ENCODE measurements at regions not wholly inside any gene's neighbourhood (a gene's known extent, or its start where the extent isn't known, plus 50 kb on each side); places are given as distances from the start of the nearest gene placed in this dataset.

GRCh38 chrX:122046226-122046625, 998.8 kb downstream of the GLUD2 start (continued):
- TF ChIP-seq ATF2 (IDR thresholded peaks at IDR 0.05; ENCODE audit: low read length) (no peak), BHLHE40 (IDR thresholded peaks at IDR 0.05; ENCODE audit: borderline replicate concordance in 1 of 2, low read depth in 2 of 2, low read length in 1 of 2) (no peak), CHD4 (IDR thresholded peaks at IDR 0.05) (no peak), ZSCAN29 (IDR thresholded peaks at IDR 0.05) (no peak), KDM1A (IDR thresholded peaks at IDR 0.05; ENCODE audit: borderline replicate concordance) (no peak), IRF4 (IDR thresholded peaks at IDR 0.05; ENCODE audit: low read depth, low read length) (no peak)
- TF ChIP-seq, protein P1, sequence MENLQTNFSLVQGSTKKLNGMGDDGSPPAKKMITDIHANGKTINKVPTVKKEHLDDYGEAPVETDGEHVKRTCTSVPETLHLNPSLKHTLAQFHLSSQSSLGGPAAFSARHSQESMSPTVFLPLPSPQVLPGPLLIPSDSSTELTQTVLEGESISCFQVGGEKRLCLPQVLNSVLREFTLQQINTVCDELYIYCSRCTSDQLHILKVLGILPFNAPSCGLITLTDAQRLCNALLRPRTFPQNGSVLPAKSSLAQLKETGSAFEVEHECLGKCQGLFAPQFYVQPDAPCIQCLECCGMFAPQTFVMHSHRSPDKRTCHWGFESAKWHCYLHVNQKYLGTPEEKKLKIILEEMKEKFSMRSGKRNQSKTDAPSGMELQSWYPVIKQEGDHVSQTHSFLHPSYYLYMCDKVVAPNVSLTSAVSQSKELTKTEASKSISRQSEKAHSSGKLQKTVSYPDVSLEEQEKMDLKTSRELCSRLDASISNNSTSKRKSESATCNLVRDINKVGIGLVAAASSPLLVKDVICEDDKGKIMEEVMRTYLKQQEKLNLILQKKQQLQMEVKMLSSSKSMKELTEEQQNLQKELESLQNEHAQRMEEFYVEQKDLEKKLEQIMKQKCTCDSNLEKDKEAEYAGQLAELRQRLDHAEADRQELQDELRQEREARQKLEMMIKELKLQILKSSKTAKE (IDR thresholded peaks at IDR 0.05; ENCODE audit: low read depth, poor library complexity, severe bottlenecking), result no peak
- TF ChIP-seq, protein P2, sequence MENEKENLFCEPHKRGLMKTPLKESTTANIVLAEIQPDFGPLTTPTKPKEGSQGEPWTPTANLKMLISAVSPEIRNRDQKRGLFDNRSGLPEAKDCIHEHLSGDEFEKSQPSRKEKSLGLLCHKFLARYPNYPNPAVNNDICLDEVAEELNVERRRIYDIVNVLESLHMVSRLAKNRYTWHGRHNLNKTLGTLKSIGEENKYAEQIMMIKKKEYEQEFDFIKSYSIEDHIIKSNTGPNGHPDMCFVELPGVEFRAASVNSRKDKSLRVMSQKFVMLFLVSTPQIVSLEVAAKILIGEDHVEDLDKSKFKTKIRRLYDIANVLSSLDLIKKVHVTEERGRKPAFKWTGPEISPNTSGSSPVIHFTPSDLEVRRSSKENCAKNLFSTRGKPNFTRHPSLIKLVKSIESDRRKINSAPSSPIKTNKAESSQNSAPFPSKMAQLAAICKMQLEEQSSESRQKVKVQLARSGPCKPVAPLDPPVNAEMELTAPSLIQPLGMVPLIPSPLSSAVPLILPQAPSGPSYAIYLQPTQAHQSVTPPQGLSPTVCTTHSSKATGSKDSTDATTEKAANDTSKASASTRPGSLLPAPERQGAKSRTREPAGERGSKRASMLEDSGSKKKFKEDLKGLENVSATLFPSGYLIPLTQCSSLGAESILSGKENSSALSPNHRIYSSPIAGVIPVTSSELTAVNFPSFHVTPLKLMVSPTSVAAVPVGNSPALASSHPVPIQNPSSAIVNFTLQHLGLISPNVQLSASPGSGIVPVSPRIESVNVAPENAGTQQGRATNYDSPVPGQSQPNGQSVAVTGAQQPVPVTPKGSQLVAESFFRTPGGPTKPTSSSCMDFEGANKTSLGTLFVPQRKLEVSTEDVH (IDR thresholded peaks at IDR 0.05; ENCODE audit: low read depth, partially characterized antibody), result no peak
- TF ChIP-seq, protein P3, sequence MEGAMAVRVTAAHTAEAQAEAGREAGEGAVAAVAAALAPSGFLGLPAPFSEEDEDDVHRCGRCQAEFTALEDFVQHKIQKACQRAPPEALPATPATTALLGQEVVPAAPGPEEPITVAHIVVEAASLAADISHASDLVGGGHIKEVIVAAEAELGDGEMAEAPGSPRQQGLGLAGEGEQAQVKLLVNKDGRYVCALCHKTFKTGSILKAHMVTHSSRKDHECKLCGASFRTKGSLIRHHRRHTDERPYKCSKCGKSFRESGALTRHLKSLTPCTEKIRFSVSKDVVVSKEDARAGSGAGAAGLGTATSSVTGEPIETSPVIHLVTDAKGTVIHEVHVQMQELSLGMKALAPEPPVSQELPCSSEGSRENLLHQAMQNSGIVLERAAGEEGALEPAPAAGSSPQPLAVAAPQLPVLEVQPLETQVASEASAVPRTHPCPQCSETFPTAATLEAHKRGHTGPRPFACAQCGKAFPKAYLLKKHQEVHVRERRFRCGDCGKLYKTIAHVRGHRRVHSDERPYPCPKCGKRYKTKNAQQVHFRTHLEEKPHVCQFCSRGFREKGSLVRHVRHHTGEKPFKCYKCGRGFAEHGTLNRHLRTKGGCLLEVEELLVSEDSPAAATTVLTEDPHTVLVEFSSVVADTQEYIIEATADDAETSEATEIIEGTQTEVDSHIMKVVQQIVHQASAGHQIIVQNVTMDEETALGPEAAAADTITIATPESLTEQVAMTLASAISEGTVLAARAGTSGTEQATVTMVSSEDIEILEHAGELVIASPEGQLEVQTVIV (IDR thresholded peaks at IDR 0.05; ENCODE audit: borderline replicate concordance, partially characterized antibody), result no peak

Data from GM12878 (cell line).